ENCODE measurements at regions not wholly inside any gene's neighbourhood (a gene's known extent, or its start where the extent isn't known, plus 50 kb on each side); places are given as distances from the start of the nearest gene placed in this dataset.

- TF ChIP-seq, protein P1, sequence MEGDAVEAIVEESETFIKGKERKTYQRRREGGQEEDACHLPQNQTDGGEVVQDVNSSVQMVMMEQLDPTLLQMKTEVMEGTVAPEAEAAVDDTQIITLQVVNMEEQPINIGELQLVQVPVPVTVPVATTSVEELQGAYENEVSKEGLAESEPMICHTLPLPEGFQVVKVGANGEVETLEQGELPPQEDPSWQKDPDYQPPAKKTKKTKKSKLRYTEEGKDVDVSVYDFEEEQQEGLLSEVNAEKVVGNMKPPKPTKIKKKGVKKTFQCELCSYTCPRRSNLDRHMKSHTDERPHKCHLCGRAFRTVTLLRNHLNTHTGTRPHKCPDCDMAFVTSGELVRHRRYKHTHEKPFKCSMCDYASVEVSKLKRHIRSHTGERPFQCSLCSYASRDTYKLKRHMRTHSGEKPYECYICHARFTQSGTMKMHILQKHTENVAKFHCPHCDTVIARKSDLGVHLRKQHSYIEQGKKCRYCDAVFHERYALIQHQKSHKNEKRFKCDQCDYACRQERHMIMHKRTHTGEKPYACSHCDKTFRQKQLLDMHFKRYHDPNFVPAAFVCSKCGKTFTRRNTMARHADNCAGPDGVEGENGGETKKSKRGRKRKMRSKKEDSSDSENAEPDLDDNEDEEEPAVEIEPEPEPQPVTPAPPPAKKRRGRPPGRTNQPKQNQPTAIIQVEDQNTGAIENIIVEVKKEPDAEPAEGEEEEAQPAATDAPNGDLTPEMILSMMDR (IDR thresholded peaks at IDR 0.05; ENCODE audit: insufficient read depth, low read depth, low read length, missing control alignments): no peak
- DNase-seq (ENCODE audit: low read depth): no peak
- H3K4me3 ChIP-seq (ENCODE audit: low read depth, low read length): no peak overlapping the region
Observed at GRCh38 chr1:56430141-56430839, 149.1 kb downstream of the PLPP3 start.

DNA sequence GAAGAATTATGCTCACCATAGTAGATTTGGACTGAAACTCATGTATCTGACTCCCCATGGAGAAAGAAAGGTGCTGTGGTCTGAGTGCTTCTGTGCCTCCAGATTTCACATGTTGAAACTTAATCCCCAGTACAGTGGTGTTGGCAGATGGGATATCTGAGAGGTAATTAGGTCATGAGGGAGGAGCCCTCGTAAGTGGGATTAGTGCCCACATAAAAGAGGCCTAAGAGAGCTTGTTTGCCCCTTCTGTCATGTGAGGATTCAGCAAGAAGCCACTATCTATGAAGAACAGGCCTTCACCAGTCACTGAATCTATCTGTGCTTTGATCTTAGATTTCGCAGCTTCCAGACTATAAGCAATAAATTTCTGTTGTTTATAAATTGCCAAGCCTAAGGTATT lies 150.1 kb downstream of the PLPP3 start:
- no peak for DNase-seq (ENCODE audit: low read depth)
- no peak overlapping the region for H3K4me3 ChIP-seq (ENCODE audit: low read depth, low read length)
- TF ChIP-seq, protein P1 (IDR thresholded peaks at IDR 0.05; ENCODE audit: insufficient read depth, low read depth, low read length, missing control alignments): no peak

DNA sequence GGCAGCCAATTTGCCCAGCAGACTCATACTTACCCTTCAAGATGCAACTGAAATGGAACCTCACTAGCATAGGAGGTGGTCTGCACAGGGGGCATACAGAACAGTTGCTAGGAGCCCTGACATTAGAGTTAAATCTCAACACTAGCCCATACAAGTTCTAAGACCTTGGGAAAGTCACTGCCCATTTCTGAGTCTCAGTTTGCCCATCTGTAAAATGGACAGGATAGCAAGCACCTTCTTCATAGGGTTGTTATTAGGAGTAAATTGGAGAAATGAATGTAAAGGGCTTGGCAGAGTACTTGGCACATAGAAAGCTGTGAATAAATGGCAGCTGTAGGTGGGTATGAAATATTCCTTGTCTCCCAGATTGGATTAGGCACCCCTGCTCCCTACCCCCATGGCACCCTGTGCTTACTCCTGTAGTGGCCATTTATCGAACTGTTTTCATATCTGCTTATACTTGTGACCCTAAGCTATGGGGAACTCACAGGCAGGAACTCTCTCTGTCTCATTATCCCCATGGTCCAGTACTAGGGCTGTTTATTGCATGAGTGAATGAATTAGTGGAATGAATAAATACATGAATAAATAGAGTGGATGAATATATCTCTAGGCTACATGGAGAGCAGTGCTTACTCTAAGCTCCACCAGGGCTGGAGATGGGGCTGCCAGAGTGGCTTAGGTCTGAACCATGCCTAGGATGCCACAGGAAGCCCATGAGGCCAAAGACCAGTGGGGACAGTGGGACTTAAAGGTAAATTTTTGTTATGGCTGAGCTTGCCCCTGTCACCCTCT lies 152.6 kb downstream of the PLPP3 start:
- no peak overlapping the region for H3K4me3 ChIP-seq (ENCODE audit: low read depth, low read length)
- no peak for DNase-seq (ENCODE audit: low read depth)
- TF ChIP-seq, protein P1 (IDR thresholded peaks at IDR 0.05; ENCODE audit: insufficient read depth, low read depth, low read length, missing control alignments): no peak

- TF ChIP-seq, protein P1 (IDR thresholded peaks at IDR 0.05; ENCODE audit: insufficient read depth, low read depth, low read length, missing control alignments): no peak
- no peak overlapping the region for H3K4me3 ChIP-seq (ENCODE audit: low read depth, low read length)
- no peak for DNase-seq (ENCODE audit: low read depth)
Observed at GRCh38 chr1:56425494-56426037, 153.8 kb downstream of the PLPP3 start.

DNA sequence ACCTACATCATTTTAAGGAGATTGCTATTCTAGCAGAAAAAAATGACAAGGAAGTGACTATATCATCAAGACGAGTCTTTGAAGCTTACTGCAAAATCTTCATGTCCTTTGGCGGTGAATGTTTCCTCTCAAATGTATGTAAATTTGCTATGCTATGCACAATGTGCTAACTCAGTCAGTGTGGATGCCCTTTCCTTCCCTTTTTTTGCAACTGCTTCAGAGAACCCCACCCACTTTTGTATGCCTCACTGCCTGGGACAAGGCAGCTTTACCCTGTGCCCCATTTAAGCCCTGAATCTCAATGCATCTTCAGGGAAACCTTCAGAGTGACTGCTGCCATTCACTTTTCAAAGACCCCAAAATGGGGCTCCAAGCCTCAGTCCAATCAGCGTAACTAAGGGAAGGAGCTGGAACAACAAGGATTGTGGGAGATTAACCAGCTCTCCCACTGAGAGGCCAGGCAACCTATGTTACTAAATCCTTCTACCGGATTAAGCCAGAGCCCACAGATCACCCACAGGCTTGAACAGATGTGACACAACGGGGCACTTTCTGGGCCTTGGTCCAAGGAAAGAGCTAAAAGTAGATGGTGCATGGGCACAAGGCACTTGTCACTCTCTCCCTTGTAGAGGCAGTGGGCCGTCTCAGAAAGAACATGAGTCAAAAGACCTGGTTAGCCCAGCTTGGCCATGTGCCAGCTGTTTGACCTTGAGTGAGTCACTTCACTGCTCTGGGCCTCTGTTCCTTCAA lies 154.4 kb downstream of the PLPP3 start:
- TF ChIP-seq, protein P1 (IDR thresholded peaks at IDR 0.05; ENCODE audit: insufficient read depth, low read depth, low read length, missing control alignments): no peak
- H3K4me3 ChIP-seq (ENCODE audit: low read depth, low read length): no peak overlapping the region
- no peak for DNase-seq (ENCODE audit: low read depth)

- no peak overlapping the region for H3K4me3 ChIP-seq (ENCODE audit: low read depth, low read length)
- DNase-seq (ENCODE audit: low read depth): no peak
- TF ChIP-seq, protein P1 (IDR thresholded peaks at IDR 0.05; ENCODE audit: insufficient read depth, low read depth, low read length, missing control alignments): no peak
Observed at GRCh38 chr1:56423716-56424115, 155.6 kb downstream of the PLPP3 start.
